GM12873 (cell line): ENCODE measurements at regions not wholly inside any gene's neighbourhood (a gene's known extent, or its start where the extent isn't known, plus 50 kb on each side); places are given as distances from the start of the nearest gene placed in this dataset.

Experiments used
- TF ChIP-seq, protein P1 (sequence below): IDR thresholded peaks from 2 replicates; pipeline ENCODE4 v1.5.1; 2012; ENCODE audit warnings: low read depth, mild to moderate bottlenecking, moderate library complexity, low read length, control low read depth; ENCODE audit not compliant: insufficient read depth; ENCODE audit errors: missing control alignments

DNA sequence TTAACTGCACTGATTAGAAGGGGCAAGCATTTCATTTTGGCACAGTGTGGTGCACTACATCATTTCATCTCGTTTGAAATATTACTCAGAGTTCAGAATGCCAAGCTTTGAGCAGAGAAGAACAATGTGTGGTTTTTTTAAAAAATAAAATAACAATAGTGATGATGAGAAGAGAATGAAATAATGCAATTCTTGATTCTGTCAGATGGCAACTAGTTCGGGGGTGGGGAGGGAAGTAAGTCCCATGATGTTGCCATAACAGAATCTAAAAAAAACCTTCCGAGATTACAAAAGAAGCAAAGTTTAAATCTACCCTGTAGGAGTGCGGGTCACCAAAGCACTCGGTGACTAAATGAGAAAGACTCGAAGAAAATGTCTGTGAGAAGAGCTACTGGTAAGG, 490.4 kb downstream of the NR4A2 start:
- TF ChIP-seq, protein P1, sequence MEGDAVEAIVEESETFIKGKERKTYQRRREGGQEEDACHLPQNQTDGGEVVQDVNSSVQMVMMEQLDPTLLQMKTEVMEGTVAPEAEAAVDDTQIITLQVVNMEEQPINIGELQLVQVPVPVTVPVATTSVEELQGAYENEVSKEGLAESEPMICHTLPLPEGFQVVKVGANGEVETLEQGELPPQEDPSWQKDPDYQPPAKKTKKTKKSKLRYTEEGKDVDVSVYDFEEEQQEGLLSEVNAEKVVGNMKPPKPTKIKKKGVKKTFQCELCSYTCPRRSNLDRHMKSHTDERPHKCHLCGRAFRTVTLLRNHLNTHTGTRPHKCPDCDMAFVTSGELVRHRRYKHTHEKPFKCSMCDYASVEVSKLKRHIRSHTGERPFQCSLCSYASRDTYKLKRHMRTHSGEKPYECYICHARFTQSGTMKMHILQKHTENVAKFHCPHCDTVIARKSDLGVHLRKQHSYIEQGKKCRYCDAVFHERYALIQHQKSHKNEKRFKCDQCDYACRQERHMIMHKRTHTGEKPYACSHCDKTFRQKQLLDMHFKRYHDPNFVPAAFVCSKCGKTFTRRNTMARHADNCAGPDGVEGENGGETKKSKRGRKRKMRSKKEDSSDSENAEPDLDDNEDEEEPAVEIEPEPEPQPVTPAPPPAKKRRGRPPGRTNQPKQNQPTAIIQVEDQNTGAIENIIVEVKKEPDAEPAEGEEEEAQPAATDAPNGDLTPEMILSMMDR = no peak

DNA sequence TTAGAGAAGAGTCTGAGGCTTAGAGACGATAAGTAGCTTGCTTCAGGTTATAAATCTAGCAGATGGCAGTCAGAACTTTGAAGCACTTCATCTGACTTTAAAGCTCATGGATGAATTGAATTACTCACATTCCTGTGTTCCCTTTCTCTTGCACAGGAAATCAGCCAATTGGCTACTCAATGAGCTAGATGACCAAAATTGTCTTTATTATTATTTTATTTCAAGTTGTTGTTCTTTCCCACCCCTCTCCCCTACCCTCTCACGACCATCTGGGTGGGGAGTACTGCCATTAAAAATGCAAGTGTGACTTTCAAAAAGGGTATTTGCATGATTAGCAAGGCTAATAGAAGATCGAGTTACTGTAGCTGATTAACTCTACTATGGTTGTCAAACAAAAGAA, 491.1 kb downstream of the NR4A2 start:
- TF ChIP-seq, protein P1 = no peak

DNA sequence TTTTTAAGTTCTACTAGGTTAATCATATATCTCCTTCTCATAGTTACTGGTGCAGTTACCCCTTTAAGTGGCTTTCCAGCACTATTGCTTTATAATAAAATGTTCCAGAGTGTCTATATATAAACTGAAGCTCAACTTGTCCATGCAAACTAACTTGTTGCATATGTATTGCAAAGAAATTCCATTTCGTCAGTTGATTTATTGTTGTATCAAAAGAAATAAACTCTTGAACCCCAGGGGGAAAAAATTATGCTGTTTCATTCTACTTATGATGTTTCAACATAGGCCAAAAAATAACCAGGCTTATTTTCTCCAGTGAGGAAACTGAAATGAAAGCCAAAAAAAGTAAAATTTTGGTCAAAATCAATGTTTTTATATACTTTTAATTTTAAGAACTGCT, 491.9 kb downstream of the NR4A2 start:
- TF ChIP-seq, protein P1 = no peak

DNA sequence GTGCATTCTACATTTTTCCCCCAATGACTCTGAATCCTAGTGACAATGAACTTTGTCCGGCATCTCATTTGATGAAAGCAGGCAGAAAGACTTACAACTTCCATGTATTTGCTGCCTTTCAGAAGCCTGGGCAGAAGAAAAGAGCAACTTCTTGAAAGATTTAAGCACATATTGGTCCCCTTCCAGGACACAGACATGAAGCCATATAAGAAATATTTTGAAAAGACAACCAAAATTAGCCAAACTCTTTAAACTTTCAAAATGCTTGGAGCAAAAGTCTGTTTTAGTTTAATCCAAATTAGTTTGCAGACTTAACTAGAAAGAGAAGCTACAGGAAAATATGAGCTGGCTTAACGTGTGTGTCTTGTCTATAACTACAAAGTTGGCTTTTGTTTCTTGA, 492.5 kb downstream of the NR4A2 start:
- TF ChIP-seq, protein P1 = no peak

DNA sequence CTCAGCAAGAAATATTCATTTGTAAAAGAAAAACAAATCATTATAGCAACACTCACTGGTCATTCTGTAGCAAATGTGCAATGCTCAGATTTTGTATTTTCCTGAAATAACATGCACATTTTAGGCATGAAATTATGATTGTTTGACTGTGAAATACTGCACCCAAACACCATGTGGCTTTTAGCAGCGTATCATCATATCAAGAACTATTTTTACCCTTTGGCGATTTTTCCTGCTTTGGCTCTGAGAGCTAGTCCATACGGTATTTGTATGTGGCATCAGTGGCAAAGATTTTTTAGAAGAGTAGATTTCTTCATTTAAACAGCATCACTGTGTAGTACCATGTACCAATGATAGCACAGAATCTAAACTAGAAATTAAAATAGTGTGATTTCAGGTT, 493.1 kb downstream of the NR4A2 start:
- TF ChIP-seq, protein P1 = no peak

DNA sequence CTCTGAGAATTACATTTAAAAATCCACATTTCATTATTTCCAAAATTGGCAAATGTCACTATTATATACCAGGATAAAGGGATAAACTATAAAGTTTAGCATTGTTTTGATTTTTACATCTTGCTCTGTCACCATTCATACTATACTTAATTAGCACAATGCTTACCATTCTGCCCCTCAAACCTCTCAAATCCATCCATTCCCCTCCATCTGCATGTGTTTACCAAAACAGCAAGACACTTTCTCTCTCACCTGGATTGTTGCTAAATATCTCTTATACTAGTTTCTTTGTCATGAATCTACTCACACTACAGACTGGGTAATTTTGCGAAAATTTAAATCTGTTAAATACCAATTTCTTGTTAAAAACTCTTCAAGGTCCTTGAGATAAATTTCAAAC, 496.1 kb downstream of the NR4A2 start:
- TF ChIP-seq, protein P1 = no peak

DNA sequence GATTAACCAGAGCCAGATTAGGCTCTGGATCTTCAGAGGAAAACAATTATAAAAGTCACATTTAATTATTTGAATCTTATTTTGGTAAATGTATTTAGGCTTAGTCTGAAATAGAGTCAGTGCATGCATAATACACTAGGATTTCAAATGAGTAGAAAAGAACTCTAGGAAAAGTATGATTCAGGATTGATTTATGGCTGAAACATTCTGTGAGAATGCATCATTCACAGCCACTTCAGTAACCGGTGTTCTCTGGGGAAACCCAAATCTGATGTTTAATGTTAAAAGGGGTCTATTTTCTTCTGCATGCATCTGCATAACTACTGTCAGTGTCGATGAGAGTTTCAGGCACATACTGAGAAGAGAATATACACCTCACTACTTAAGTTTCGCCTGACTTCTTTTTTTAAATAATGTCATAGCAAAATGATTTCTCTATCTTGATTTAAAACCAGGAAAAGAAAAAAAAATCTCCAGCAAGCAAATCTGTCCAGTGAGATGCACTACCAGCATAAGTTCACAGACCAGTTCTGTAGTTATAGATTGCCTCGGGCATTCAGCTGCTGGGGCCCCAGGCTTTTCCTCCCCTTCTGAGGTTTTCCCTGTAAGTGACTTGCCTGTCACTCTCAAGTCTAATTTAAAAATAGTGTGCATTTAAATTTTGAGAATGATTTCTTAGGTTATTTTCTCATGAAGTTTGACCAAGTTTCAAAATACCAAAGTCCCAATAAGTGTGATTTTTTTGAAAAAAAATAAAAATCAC, 501.5 kb downstream of the NR4A2 start:
- TF ChIP-seq, protein P1 = no peak
